Activated T-cell treated with anti-CD3 and anti-CD28 coated beads for 4 hours (primary cell): ENCODE measurements at regions not wholly inside any gene's neighbourhood (a gene's known extent, or its start where the extent isn't known, plus 50 kb on each side); places are given as distances from the start of the nearest gene placed in this dataset.
"Not testable (repeated sequence)": the region's sequence is repeated elsewhere in the genome, so short reads cannot be mapped to it uniquely, and the experiment has no call there.

Experiments
- DNase-seq: peaks from one replicate; pipeline ENCODE4 v3.0.0-alpha.2; 2020

- DNase-seq, result no peak
Observed at GRCh38 chr5:124905256-124906130, 159.1 kb upstream of the ZNF608 start.

DNA sequence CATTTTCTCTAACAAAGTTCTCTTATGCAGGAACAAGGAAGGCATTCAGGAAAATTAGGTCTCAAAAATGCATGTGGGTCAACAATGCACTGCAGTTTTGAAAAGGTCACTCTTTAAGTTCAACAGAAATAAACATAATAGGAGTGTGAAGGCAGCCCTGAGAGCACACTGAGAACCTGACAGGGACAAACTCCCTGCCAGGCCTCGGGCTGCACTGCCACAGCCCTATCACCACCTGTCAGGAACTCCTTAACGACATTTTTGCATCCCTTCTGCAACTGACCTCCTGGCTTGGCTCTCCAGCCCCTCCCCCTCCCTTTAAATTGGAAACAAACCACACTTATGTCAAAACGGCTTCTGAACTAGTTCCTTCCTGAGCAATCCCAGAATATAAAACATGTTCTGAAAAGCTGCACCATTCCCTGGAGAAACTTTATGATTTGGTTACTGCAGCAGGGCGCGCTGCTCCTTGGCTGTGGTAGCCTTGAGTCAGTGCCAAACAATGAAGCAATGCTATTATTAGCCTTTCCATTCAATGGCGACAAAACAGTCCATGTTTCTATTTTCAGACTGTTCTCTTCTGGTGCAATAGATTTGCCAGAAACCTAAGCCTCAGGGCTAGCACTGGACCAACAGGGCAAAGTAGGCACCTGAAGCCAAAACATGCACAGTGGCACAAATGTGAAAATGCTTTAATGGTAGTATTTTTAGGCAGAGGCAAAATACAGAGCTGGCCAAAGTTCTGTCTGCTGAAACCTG lies 160.1 kb upstream of the ZNF608 start:
- DNase-seq, result no peak

- no peak for DNase-seq
Observed at GRCh38 chr5:124907098-124907644, 160.7 kb upstream of the ZNF608 start.

GRCh38 chr5:124908581-124909451 lies 162.4 kb upstream of the ZNF608 start:
- DNase-seq, result no peak

- DNase-seq, result no peak
Observed at GRCh38 chr5:124909734-124910133, 163.3 kb upstream of the ZNF608 start.

DNA sequence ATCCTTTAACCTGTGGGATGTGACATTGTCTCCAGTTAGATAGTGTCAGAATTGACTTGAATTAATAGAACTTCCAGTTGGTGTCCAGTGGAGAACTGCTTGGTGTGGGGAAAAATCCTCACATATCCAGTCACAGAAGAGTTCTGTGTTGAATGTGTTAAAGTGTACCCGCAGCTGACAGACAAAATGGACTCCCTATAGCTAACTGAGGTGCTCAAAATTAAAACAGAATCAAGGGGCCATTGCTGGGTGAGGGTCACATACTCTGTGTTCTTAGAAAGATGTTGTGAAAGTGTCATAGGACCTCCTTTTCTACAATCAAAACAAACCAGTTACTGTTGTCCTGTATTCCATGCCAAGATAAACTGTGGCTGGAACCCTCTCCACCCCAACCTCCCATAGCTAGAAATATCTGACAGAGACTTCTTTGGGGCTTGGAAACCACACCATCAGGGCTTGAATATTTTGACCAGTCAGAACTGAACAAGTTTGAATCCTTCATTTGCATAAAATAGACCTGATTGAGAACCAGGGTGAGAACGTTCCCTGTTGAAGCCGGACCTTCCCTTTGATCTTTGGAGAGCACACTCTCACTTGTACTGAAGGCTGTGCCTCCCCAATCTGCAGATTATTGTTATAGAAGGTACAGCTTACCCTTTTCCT lies 164.0 kb upstream of the ZNF608 start:
- DNase-seq, result no peak

DNA sequence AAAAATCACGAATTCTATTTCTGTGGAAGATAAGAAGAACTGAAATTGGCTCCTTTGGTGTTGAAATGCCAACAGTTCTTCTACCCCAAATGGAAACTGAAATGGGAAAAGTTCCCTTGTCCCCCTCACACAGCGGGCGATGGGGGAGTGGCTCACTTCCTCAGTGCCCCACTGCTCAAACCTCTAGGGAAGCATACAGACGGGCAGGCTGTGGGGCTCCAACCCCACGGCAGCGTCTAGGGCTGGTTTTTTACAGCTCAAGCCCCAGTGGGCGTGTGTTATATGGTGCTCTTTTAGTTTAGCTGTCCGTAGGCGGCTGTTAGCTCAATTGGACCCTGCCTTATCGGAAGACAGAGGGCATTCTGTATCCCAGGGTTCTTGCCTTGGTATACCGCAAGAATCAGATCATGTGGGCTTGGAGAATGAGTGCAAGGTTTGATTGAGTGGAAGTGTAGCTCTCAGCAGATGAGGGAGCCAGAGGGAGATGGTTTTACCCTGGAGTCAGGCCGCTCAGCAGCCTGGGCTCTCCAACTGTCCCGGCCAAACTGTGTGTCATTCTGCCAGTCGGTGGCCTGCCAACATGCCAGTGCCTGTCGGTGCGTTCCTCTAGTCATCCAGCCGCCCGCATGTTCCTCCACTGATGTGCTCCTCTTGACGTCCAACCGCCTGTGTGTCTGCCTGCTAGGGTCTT lies 166.3 kb upstream of the ZNF608 start:
- no peak for DNase-seq

DNA sequence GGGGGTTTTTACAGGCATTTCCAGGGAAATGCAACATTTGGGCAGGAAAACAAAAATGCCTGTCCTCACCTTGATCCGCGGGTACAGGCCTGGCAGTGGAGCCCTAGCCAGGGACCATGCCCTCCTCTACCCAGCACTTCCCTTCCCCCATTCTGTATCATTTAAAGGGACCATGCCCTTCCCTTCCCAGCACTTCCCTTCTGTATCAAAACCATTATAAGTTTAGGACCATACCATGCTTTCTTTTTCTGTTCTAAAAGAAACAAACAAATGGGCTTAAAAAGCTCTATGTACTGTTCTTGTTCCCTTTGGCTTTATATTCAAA lies 166.9 kb upstream of the ZNF608 start:
- no peak for DNase-seq

DNA sequence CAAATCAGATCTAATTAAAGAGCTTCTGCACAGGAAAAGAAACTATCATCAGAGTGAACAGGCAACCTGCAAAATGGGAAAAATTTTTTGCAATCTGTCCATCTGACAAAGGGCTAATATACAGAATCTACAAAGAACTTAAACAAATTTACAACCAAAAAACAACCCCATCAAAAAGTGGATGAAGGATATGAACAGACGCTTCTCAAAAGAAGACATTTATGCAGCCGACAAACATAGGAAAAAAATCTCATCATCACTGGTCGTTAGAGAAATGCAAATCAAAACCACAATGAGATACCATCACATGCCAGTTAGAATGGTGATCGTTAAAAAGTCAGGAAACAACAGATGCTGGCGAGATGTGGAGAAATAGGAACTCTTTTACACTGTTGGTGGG lies 169.9 kb upstream of the ZNF608 start:
- not testable (repeated sequence) for DNase-seq

DNA sequence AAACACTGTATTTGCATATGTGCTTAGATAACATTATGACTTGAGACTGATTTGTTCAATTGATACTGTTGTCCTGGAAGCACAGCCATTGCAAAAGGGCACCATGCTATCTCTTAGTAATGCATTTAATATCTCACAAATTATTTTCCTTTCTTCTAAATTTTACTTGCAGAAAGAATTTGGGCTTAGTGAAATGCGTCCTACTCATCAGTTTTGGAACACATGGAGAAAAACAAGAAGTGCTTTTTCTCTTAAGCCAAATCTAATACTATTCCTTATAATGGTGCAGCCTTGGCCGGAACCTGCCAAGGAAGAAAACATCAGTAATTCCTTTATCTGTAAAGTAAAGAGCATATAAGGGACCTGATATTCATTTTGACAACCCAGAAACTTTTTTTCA lies 172.2 kb upstream of the ZNF608 start:
- DNase-seq, result no peak

- no peak for DNase-seq
Observed at GRCh38 chr5:124919076-124919475, 172.6 kb upstream of the ZNF608 start.

DNA sequence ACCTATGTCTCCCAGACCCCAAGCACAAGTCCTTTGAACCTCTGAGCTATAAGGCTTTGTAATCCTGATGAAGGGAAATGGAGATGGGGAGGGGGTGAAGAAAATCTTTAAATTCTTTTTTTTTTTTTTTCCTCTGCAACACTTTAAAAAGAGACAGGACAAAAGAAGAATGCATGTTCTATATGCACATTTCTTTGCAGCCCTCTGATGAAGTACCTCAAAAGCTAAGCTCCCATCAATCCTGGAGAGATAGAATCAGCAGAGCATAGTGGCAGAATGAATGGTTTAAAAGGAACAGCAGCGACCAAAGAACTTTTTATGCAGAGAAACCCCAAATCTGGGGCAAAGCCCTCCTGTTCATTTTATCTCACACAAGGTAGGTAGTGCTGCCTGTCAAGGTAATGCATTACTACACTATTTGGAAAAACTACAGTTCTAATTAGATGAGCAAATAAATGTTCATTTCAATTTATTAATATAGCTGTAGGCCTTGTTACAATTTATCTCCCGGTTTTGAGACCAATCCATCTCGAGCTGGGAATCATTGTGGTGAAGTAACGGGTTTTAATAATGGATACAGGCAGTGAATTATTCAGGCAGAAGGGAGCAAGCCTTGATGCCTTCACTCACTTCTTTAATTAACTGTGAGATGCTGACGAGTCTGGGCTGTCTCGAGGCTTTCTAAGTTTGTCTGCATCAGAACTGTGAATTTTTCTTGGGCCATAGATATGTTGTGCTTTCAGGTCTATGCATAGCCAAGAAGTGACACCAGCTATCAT lies 173.5 kb upstream of the ZNF608 start:
- no peak for DNase-seq

DNA sequence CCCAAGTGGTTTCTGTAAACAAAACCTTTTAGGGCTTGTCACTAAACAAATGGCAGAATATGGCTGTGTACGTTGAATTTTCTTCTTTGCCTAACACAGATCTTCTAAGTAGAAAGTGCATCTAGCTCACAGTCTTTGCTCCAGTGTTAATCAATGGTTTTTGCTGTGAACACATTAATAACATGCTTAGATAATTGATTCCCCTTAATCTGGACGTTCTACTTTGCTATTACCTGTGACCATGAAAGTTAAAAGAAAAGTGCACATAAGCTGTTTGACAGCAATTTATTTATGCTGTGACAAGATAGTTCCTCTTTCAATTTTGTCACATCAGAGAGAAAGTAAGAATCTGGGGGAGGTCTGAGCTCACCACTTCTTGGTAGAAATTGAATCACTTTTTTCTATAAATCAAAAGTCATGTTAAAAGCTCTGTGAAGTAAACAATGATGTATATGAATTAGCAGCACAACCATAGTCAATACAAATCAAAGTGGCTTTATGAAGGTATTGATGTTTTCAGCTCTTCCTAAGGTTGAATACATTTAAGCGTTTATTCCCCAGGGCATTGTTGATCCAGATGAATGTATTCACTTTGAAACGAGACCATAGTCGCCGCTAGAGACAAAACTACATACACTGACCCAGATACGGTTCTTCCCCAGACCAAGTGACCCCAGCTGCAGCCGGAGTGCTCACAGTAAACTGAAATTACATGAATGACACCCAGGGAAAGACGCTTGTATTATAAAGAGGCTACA lies 174.6 kb upstream of the ZNF608 start:
- DNase-seq, result no peak

GRCh38 chr5:124921694-124922093 lies 175.3 kb upstream of the ZNF608 start:
- DNase-seq, result no peak

GRCh38 chr5:124922255-124922975 lies 176.0 kb upstream of the ZNF608 start:
- no peak for DNase-seq

- DNase-seq, result no peak
Observed at GRCh38 chr5:124923131-124923530, 176.7 kb upstream of the ZNF608 start.

DNA sequence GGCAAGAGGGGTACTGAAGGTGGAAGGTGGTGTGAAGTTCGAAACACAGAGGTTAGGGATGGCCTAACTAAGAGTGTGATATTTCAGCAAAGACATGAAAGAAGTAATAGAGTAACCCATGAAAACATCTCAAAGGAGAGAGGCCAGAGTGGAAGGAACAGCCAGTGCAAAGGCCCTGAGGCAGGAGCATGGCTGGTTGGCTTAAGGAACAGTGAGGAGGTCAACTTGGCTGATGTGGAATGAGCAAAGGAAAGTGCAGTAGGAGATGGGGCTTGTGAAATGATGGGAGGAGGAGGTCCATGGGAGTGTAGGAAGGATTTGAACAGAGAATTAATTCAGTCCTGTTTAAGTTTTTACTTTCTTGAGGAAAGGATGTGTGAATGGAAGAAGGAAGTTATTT lies 178.3 kb upstream of the ZNF608 start:
- no peak for DNase-seq

DNA sequence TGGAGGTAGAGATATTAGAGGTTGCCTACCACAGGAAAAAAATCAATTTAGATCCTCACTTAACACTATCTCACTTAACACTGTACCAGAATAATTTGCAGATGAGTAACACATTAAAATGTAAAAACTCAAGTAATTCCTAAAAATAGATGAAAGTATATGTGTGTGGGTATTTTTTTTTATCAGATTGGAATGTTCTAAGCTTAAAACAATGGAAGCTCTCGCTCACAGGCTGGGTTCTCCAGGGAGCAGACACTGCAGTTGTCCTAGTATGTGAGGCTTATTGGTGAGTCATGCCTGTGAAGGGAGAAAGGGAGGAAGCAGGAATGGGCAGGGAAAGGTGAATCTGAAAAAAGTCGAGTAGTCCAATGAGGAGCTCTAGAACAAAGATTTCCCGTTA lies 181.3 kb upstream of the ZNF608 start:
- no peak for DNase-seq

- no peak for DNase-seq
Observed at GRCh38 chr5:124929000-124929399, 182.6 kb upstream of the ZNF608 start.
